PC-9 (cell line): ENCODE measurements at regions not wholly inside any gene's neighbourhood (a gene's known extent, or its start where the extent isn't known, plus 50 kb on each side); places are given as distances from the start of the nearest gene placed in this dataset.
"Not testable (repeated sequence)": the region's sequence is repeated elsewhere in the genome, so short reads cannot be mapped to it uniquely, and the experiment has no call there.

Source experiments
- BruUV-seq: library from RNA; stranded (reverse); fragments of 400-500 nt; replicated peaks from 2 replicates; lab custom pipeline; 2021; lab: Mats Ljungman, UMichigan
- CTCF ChIA-PET: fragments of 300-600 bp; sonication (Branson Sonifier 250); formaldehyde crosslinking; loops from one replicate; lab custom pipeline; 2022; ENCODE audit warnings: antibody characterized with exemption; lab: Charles Lee
- POLR2A ChIA-PET: fragments of 300-600 bp; sonication (Branson Sonifier 250); formaldehyde crosslinking; loops from one replicate; lab custom pipeline; 2022; ENCODE audit warnings: antibody characterized with exemption; ENCODE audit not compliant: unreplicated experiment; lab: Charles Lee
- DNase-seq, 2 experiments: peaks; one replicate each; pipeline versions ENCODE4 v3.0.0 to v3.0.0-alpha.2; 2015 to 2022; ENCODE audit warnings: mixed read lengths in 1 of 2
- H2AFZ ChIP-seq: fragments of 200-600 bp; sonication (generic); 2 replicates; pipeline ENCODE4 v1.8.1; 2017; ENCODE audit warnings: antibody characterized with exemption
- H3F3A ChIP-seq: fragments of 200-600 bp; sonication (generic); 2 replicates; pipeline ENCODE4 v1.8.1; 2017; ENCODE audit warnings: antibody characterized with exemption, mild to moderate bottlenecking, low read depth; ENCODE audit not compliant: insufficient read depth
- H3K27ac ChIP-seq: fragments of 200-600 bp; sonication (generic); 2 replicates; pipeline ENCODE4 v1.6.1; 2016; ENCODE audit warnings: mixed run types
- H3K27me3 ChIP-seq: fragments of 200-600 bp; sonication (generic); 2 replicates; pipeline ENCODE4 v1.6.1; 2016; ENCODE audit warnings: low read depth, mixed run types; ENCODE audit not compliant: insufficient read depth
- H3K36me3 ChIP-seq: fragments of 200-600 bp; sonication (generic); 2 replicates; pipeline ENCODE4 v1.6.1; 2016; ENCODE audit warnings: low read depth, mixed run types
- H3K4me1 ChIP-seq: fragments of 200-600 bp; sonication (generic); replicated peaks from 2 replicates; pipeline ENCODE4 v1.6.1; 2016; ENCODE audit warnings: mixed run types; ENCODE audit not compliant: insufficient read depth
- H3K4me2 ChIP-seq: fragments of 200-600 bp; sonication (generic); 2 replicates; pipeline ENCODE4 v1.6.1; 2017; ENCODE audit warnings: mixed run types
- H3K4me3 ChIP-seq: fragments of 200-600 bp; sonication (generic); 2 replicates; pipeline ENCODE4 v1.6.1; 2016; ENCODE audit warnings: mixed run types
- H3K79me2 ChIP-seq: fragments of 200-600 bp; sonication (generic); 2 replicates; pipeline ENCODE4 v1.6.1; 2017; ENCODE audit warnings: low read depth, mixed run types
- H3K9me2 ChIP-seq: fragments of 200-600 bp; sonication (generic); 2 replicates; pipeline ENCODE4 v1.8.1; 2017; ENCODE audit warnings: mild to moderate bottlenecking; ENCODE audit not compliant: insufficient read depth
- H3K9me3 ChIP-seq: fragments of 200-600 bp; sonication (generic); 2 replicates; pipeline ENCODE4 v1.8.1; 2016; ENCODE audit warnings: low read depth; ENCODE audit not compliant: insufficient read depth
- H4K20me1 ChIP-seq: fragments of 200-600 bp; sonication (generic); 2 replicates; pipeline ENCODE4 v1.8.1; 2017; ENCODE audit not compliant: insufficient read depth
- CTCF ChIP-seq: fragments of 200-600 bp; sonication (generic); conservative IDR thresholded peaks from 2 replicates; pipeline ENCODE4 v1.6.1; 2017; ENCODE audit warnings: mixed run types, antibody characterized with exemption, mild to moderate bottlenecking, moderate library complexity
- EZH2 ChIP-seq: fragments of 200-600 bp; sonication (generic); IDR thresholded peaks from 2 replicates; pipeline ENCODE4 v1.8.0; 2017; ENCODE audit warnings: antibody characterized with exemption, low read depth
- intact Hi-C: fragments of 100-400 bp; cut with micrococcal nuclease; formaldehyde crosslinking; loops from one replicate; pipeline ENCODE4 v1.10.0; 2022; ENCODE audit not compliant: unreplicated experiment

DNA sequence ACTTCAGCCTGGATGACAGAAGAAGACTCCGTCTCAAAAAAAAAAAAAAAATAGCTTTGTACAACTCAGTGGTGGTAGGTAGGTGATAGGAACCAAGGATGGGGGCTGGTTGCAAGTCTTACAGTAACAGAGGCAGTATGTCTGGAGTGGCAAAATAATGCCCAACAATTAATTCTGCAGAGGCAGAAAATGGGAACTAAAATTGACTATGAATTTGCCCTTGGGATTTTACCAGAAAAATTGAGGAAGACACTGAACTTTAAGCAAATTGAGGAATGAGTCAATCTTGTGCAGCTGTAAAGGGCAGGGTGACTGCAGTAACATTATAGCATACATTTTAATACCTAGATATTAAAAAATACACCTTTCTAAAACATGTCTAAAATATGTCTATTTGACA, 116.1 kb upstream of the FOXN2 start:
- TF ChIP-seq CTCF (no peak), EZH2 (no peak)
- H3K27me3 ChIP-seq: no peaks in the 10 kb centered on the region
- H3K4me1 ChIP-seq: no peaks in the 10 kb centered on the region
- H3K9me2 ChIP-seq: no peaks in the 10 kb centered on the region
- no TSS peak for BruUV-seq
- POLR2A ChIA-PET: no interaction called here
- intact Hi-C loops: no loop called here
- H4K20me1 ChIP-seq: no peaks in the 10 kb centered on the region
- no peaks in the 10 kb centered on the region for H3K79me2 ChIP-seq
- no peak overlapping the region for H3K27ac ChIP-seq
- no peak overlapping the region for H2AFZ ChIP-seq
- no peaks in the 10 kb centered on the region for H3F3A ChIP-seq
- CTCF ChIA-PET: no interaction called here
- no peaks in the 10 kb centered on the region for H3K9me3 ChIP-seq
- no peak for DNase-seq
- no peak overlapping the region for H3K4me2 ChIP-seq
- no peak overlapping the region for H3K4me3 ChIP-seq
- no peaks in the 10 kb centered on the region for H3K36me3 ChIP-seq

GRCh38 chr2:48199070-48199469, 115.4 kb upstream of the FOXN2 start:
- TF ChIP-seq EZH2: no peak
- no peak for TF ChIP-seq CTCF

GRCh38 chr2:48200620-48201293, 113.7 kb upstream of the FOXN2 start:
- H3K4me1 ChIP-seq: no peaks in the 10 kb centered on the region
- no peak overlapping the region for H3K4me2 ChIP-seq
- no peaks in the 10 kb centered on the region for H3K9me3 ChIP-seq
- H3K79me2 ChIP-seq: no peaks in the 10 kb centered on the region
- no peak overlapping the region for H3K27ac ChIP-seq
- TF ChIP-seq EZH2 (no peak), CTCF (no peak)
- DNase-seq: no peak
- H3K27me3 ChIP-seq: no peaks in the 10 kb centered on the region
- H3F3A ChIP-seq: no peaks in the 10 kb centered on the region
- no peaks in the 10 kb centered on the region for H4K20me1 ChIP-seq
- ChIA-PET POLR2A (no interaction called here), CTCF (no interaction called here)
- H3K9me2 ChIP-seq: no peaks in the 10 kb centered on the region
- no peaks in the 10 kb centered on the region for H3K36me3 ChIP-seq
- no peak overlapping the region for H2AFZ ChIP-seq
- BruUV-seq: no TSS peak
- intact Hi-C loops: no loop called here
- H3K4me3 ChIP-seq: no peak overlapping the region

More at GRCh38 chr2:48199070-48199469, 115.4 kb upstream of the FOXN2 start:
- Histone ChIP-seq H3K27ac (no peak overlapping the region), H4K20me1 (no peaks in the 10 kb centered on the region), H2AFZ (no peak overlapping the region), H3K79me2 (no peaks in the 10 kb centered on the region), H3K4me2 (no peak overlapping the region), H3F3A (no peaks in the 10 kb centered on the region), H3K4me1 (no peaks in the 10 kb centered on the region), H3K9me3 (no peaks in the 10 kb centered on the region), H3K36me3 (no peaks in the 10 kb centered on the region), H3K9me2 (no peaks in the 10 kb centered on the region), H3K27me3 (no peaks in the 10 kb centered on the region), H3K4me3 (no peak overlapping the region)
- CTCF ChIA-PET: no interaction called here
- POLR2A ChIA-PET: interaction anchor here (0.6 kb wide), 1 partner anchor 21 kb away, joined by 6 read pairs; no protein-coding TSS in a partner anchor
- BruUV-seq: no TSS peak
- intact Hi-C loops: no loop called here
- no peak for DNase-seq

- H2AFZ ChIP-seq, POLR2A ChIA-PET, H3K9me2 ChIP-seq, intact Hi-C loops, H3K27me3 ChIP-seq, H3K4me3 ChIP-seq, H3K4me1 ChIP-seq, BruUV-seq, H4K20me1 ChIP-seq, DNase-seq, H3K36me3 ChIP-seq, H3K4me2 ChIP-seq, H3F3A ChIP-seq, H3K79me2 ChIP-seq, H3K27ac ChIP-seq, H3K9me3 ChIP-seq, CTCF ChIA-PET: not testable (repeated sequence)
These were observed 113.0 kb upstream of the FOXN2 start for GRCh38 chr2:48201435-48201834.
